A204.1 (cell line): ENCODE measurements at regions not wholly inside any gene's neighbourhood (a gene's known extent, or its start where the extent isn't known, plus 50 kb on each side); places are given as distances from the start of the nearest gene placed in this dataset.

Experiments used
- FAIRE-seq: peaks from 2 replicates; lab custom pipeline; 2012; peaks lifted over from hg19 to GRCh38; lab: Jason Lieb, UNC

- FAIRE-seq, result no peak
These were observed 483.8 kb upstream of the GRIA1 start for GRCh38 chr5:153006681-153007080.

- FAIRE-seq, result no peak
These were observed 476.3 kb upstream of the GRIA1 start for GRCh38 chr5:153014194-153014593.

GRCh38 chr5:153018121-153018520, 472.3 kb upstream of the GRIA1 start:
- FAIRE-seq, result peak; percentile 19

GRCh38 chr5:153030755-153031725, 459.4 kb upstream of the GRIA1 start:
- no peak for FAIRE-seq

GRCh38 chr5:153039501-153039900, 451.0 kb upstream of the GRIA1 start:
- FAIRE-seq, result no peak

- FAIRE-seq, result no peak
These were observed 446.6 kb upstream of the GRIA1 start for GRCh38 chr5:153043886-153044285.

GRCh38 chr5:153050496-153051179, 439.8 kb upstream of the GRIA1 start:
- no peak for FAIRE-seq

GRCh38 chr5:153066281-153066680, 424.2 kb upstream of the GRIA1 start:
- no peak for FAIRE-seq

GRCh38 chr5:153067869-153068268, 422.6 kb upstream of the GRIA1 start:
- FAIRE-seq, result no peak

- FAIRE-seq, result no peak
These were observed 411.1 kb upstream of the GRIA1 start for GRCh38 chr5:153079396-153079795.

GRCh38 chr5:153080940-153081339, 409.5 kb upstream of the GRIA1 start:
- no peak for FAIRE-seq

GRCh38 chr5:153081385-153081784, 409.1 kb upstream of the GRIA1 start:
- FAIRE-seq, result no peak

- FAIRE-seq, result no peak
These were observed 406.0 kb upstream of the GRIA1 start for GRCh38 chr5:153084511-153084910.

GRCh38 chr5:153086486-153086885, 404.0 kb upstream of the GRIA1 start:
- FAIRE-seq, result no peak

GRCh38 chr5:153088538-153088937, 401.9 kb upstream of the GRIA1 start:
- FAIRE-seq, result no peak

GRCh38 chr5:153094333-153094732, 396.1 kb upstream of the GRIA1 start:
- FAIRE-seq, result no peak

GRCh38 chr5:153096381-153096780, 394.1 kb upstream of the GRIA1 start:
- FAIRE-seq, result no peak

- FAIRE-seq, result no peak
These were observed 391.1 kb upstream of the GRIA1 start for GRCh38 chr5:153099328-153099727.

GRCh38 chr5:153101235-153102180, 389.0 kb upstream of the GRIA1 start:
- FAIRE-seq, result no peak

GRCh38 chr5:153116916-153117315, 373.6 kb upstream of the GRIA1 start:
- FAIRE-seq, result no peak

GRCh38 chr5:153118018-153118417, 372.5 kb upstream of the GRIA1 start:
- no peak for FAIRE-seq

GRCh38 chr5:153122403-153122802, 368.1 kb upstream of the GRIA1 start:
- no peak for FAIRE-seq
